CD4-positive, alpha-beta T cell treated with Interleukin-21 for 1 hour (primary cell): ENCODE measurements at regions not wholly inside any gene's neighbourhood (a gene's known extent, or its start where the extent isn't known, plus 50 kb on each side); places are given as distances from the start of the nearest gene placed in this dataset.

Experiments used
- DNase-seq: peaks from one replicate; pipeline ENCODE4 v3.0.0-alpha.2; 2020

- no peak for DNase-seq
These were observed 136.6 kb upstream of the DMAC1 start for GRCh38 chr9:7936163-7936562.

DNA sequence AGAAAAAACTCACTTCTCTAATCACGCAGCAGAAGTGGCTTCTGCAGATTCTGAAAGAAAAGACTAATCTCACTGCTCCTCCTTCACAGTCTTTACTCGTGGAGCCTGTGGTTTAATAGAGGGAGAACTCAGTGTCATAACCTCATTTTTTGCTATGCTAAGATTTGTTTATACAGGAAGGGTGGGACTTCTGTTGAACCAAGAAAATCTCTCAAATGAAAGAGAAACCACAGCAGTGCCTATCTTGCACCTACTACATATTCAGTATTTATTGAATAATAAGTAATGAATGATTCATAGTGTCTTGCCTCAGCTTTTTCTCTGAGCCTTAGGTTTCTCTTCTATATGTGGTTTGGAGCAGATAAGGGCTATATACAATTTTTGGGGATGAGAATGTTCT lies 136.1 kb upstream of the DMAC1 start:
- DNase-seq: peak; percentile 69

GRCh38 chr9:7932767-7933166 lies 133.2 kb upstream of the DMAC1 start:
- DNase-seq: no peak

DNA sequence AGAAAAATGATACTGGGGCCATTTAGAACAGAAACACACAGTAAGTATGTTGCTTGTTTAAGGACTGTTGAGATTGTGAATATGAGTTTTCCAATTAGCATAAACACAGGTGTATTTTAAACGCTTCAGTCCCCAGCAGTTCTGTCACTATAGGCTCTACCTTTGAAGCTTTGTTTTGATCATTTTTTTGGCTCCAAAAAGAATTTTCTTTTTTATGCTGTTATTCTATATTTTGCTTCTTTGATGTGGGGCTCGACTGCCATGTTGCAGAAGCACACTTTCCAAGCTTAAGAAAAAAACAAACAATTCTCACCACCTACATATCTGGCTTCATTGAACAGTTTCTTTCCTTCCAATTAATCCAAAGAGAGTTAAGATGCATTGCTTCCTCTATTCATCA lies 131.0 kb upstream of the DMAC1 start:
- no peak for DNase-seq

DNA sequence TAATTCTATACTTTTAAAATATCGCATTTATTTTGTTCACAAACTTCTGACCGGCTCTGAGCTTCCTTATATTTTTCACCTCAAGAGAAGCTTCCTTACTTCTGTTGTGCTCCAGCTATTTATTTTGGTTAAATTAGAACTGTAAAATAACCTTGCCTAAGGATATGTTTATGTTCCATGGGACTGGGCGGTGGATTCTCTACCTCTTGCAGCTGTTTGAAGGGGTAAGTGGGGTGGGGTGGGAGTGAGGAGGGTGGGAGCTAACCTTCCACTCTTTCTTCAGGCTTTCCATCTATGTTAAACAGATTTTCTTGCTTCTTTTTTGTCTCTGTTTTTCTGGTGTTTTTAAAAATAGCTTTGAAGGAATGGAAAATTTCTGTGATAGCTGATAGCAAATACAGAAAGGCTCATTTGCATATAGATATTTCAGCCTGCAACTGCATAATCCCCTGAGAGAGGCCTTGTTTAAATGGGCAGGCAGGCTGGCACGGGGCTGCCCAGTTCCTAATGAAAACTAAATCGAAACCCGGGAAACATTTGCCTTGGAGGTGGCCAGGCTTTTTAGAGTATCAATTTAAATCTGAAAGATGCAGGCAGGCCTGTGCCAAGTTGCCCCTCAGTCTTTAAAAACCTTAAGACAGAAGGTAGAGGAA lies 122.1 kb upstream of the DMAC1 start:
- no peak for DNase-seq

DNA sequence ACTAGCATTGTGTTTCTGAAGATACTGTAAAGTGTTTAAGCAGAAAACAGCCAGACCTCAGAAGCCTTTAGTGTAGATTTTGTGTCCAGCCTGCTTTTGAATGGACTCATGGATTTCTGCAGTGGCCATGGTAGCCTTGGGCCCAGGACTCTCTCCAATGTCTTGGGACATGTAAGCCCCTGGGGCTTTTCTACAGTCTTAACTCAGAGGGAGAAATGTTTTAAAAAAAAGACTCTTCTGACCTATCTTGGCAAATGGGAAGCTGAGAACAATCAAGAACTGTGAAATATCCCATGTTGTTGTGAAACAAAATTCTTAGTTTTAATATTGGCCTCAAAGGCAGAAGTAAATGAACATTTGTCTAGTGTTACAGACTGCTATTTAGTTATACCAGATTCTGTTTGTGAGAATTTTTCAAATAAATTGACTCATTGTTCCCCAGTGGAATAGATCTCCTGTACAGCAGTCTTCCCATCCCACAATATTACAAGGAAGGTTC lies 112.5 kb upstream of the DMAC1 start:
- DNase-seq: no peak

DNA sequence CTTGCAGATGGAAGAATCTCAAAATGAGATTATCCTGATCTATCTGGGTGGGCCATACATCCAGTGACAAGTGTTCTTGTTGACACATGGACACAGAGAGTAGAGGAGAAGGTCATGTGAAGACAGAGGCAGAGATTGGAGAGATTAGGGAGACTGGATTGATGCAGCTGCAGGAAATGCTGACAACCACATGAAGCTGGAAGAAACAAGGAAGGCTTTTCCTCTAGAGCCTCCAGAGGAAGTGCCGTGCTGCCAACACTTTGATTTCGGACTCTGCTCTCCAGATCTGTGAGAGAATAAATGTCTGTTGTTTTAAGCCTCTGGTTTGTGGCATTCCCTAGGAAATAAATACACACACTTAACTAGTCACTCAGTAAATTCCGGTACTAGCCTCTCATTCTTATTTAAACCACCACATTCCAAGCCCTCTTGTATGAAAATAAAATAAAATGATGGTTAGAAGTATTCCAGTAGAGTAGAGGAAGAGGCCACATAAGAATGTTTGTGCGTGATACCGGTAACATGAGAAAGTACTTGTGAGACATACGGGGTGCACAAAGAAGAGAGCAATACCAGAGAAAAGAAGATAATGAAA lies 110.9 kb upstream of the DMAC1 start:
- DNase-seq: no peak

- DNase-seq: no peak
These were observed 110.0 kb upstream of the DMAC1 start for GRCh38 chr9:7909537-7909936.

DNA sequence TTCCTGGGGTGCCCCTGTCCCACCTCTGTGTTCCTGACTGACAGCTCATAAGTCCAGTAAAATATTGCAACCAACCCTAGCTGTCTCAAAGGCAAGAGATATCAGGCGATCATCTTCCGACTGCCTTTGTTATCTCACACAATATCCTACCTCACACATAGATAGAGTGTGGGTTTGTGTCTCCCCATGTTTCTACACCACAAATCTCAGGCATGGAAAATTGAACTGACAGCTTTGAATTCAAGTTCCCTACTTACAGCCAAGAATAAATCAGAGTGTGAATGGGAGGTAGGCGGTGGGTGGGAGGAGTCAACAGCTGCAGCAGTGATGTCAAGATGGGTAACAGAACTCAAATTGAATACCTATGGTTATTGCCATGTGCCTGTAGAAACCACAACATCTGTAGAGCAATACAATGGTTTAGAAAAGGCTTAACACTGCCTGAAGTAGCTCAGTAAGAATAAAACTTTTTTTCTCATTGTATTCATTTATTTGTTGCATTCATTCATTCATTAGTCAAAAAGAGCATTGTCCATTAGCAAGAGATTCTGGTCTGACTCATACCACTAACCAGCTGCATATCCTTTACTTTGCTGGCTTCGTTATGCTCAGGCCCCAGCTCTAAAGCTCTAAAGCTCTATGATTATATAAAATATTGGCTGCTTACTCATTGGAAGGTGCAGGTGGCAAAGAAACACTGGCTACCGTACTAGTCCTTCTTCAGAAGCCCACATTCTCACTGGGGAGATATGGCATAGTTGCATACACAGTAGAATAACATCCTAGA lies 108.2 kb upstream of the DMAC1 start:
- no peak for DNase-seq

- DNase-seq: no peak
These were observed 107.4 kb upstream of the DMAC1 start for GRCh38 chr9:7906783-7907550.

GRCh38 chr9:7901621-7902020 lies 102.0 kb upstream of the DMAC1 start:
- DNase-seq: no peak

- DNase-seq: no peak
These were observed 101.0 kb upstream of the DMAC1 start for GRCh38 chr9:7900541-7900940.

- DNase-seq: no peak
These were observed 100.2 kb upstream of the DMAC1 start for GRCh38 chr9:7899753-7900152.

DNA sequence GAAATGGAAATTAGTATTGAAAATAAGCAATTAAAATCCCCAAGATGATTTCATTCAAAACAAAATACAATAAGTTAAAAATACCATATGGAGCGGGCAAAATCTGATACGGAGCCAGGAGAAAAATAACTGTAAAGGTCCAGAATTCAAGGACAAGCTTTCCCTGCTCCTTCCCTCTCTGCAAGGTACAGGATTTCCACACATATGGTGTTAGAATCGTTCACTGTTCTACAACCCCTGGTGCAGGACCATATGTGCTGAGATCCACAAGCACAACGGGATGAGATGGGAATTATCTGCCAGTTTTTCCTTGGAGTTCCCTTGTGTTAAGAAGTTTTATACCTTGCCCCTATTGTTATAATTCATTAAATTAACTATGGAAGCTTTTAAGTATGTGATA lies 94.7 kb upstream of the DMAC1 start:
- no peak for DNase-seq

DNA sequence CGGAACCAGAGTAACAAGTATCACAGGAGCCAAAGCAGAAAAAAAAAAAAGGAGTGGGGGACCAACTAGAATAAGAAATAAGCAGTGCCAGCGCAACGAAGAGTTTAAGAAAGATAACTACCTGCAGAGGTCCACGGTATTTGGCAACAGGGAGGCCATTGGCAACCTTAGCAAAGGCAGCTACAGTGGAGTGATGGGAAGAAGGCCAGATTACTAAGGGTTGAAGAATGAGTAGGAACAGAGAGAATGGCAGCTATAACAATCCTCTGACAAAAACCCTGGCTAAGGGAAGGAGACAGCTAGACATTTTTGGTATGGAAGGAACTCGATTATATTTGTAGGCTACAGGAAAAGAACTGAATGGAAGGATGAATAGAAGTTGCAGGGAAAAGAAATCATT lies 93.4 kb upstream of the DMAC1 start:
- DNase-seq: no peak

GRCh38 chr9:7879551-7880245 lies 80.1 kb upstream of the DMAC1 start:
- peak; percentile 5 for DNase-seq

DNA sequence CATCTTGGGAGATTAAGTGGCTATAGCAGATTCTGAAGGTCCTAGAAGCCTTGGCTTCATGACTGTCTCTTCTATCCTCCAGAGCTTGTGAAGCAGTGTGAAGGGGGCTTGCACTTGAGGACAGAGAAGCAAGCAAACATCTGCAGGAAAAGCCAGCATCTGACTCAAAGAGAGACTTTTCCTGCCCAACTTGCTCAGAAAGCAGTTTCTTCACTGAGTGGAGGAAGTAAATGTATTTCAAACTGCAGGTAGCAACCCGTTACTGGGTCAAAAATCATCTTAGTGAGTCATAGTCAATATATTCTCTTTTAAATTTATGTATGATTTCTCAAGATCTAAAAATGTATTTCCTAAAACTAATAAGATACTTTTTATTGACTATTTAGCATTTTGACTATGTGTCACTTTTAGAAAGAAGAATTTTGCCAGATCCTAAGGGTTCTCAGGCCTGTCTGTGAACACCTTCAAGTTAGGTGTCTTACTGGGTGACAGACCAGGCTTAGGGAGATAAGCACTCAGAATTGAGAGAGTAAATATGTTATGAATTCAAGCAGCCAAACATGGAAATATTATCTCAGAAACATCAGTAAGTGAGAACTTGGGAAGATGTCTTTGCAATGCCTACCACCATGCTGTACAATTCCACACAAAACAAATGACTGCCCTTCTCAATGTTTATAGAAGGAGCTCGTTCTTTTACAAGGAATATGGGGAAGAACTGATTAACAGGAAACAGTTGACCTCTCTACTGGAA lies 72.6 kb upstream of the DMAC1 start:
- DNase-seq: no peak

DNA sequence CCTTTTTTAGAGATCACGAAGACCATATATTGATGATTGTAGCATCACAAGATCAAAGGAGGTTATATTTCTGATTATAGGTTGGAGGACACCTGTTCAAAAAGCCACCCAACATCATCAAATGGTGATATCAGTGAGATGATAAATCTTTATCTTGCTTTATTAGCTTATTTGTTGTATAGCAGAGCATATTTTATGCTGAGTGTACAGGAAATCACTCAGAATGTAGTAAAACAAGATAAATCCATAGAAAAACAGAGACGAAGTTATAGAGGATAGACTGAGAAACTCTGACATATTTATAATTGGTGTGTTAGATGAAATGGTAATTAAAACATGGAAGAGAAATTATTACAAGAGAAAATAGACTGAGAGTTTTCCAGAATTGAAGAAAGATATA lies 69.8 kb upstream of the DMAC1 start:
- no peak for DNase-seq

DNA sequence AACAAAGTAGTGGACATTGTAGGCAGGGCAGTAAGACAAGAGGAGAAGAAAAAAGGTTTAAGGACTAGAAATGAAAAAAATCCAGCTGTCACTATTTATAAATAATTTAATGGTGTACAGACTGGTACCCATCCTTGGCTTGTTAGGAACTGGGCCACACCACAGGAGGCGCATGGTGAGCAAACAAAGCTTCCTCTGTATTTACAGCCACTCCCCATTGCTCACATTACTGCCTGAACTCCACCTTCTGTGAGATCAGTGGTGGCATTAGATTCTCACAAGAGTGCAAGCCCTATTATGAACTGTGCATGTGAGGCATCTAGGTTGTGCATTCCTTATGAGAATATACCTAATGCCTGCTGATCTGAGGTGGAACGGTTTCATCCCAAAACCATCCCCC lies 62.6 kb upstream of the DMAC1 start:
- no peak for DNase-seq

DNA sequence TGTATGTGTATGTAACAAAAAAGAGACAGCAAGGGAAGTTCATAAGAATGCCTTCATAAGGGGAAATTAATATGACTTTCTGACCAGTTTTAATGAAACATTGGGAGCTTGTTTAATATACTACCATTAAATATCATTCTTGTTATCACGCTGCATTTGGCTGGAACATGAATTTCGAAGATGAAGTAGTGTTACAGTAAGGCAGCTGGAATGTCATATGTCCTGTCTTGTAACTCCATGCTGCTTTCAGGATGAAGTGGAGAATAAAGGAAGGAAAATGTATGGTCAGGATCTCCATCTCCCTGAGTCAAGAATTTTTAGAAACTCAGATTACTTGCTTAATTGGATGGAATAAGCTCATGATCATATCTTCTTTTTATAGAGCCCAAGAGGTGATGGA lies 61.5 kb upstream of the DMAC1 start:
- DNase-seq: no peak

GRCh38 chr9:7860335-7860709 lies 60.7 kb upstream of the DMAC1 start:
- no peak for DNase-seq

DNA sequence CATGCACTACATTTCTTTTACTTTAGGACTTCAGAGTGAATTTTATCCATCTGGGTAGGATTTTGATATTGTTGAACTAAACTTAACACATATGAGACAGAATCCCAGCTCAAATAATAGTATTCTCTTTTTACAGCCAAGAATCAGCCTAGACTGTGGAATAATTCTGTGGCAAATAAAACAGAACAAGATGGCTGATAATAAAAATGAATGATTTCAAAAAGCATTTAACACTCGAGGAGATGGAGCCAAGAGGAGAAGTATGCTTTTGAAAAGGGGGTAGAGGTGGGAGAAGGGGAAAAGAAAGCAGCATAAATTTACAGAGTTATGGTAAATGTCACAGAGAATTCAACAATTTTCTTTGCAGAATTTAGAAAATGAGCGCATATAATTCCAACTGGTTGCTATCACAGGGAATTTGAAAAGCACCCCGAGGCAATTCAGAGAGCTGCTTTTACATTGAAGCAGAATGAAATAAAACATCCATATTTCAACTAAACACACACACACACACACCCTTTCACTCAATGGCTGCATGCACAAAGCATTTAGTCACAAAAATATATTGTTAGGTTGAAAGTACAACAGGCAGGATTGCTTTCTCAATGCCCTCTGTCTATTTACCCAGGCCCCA lies 60.2 kb upstream of the DMAC1 start:
- DNase-seq: no peak
